ENCODE measurements at regions not wholly inside any gene's neighbourhood (a gene's known extent, or its start where the extent isn't known, plus 50 kb on each side); places are given as distances from the start of the nearest gene placed in this dataset.

GRCh38 chr6:22019857-22020256 lies 277.0 kb downstream of the PRL start:
- TF ChIP-seq ZFP3 (CRISPR knock-in tag; IDR thresholded peaks at IDR 0.05) = no peak
- no peak for TF ChIP-seq TCF4 (CRISPR knock-in tag; IDR thresholded peaks at IDR 0.05; ENCODE audit: borderline replicate concordance)
- TF ChIP-seq CREB5 (CRISPR knock-in tag; IDR thresholded peaks at IDR 0.05; ENCODE audit: low read depth) = no peak
- no peak for TF ChIP-seq CSRNP3 (CRISPR knock-in tag; IDR thresholded peaks at IDR 0.05)
- TF ChIP-seq ARNTL (CRISPR knock-in tag; IDR thresholded peaks at IDR 0.05; ENCODE audit: borderline replicate concordance, low read depth) = no peak
- no peak for TF ChIP-seq PATZ1 (CRISPR knock-in tag; IDR thresholded peaks at IDR 0.05; ENCODE audit: borderline replicate concordance)
- no peak for TF ChIP-seq ISL1 (CRISPR knock-in tag; IDR thresholded peaks at IDR 0.05)
- TF ChIP-seq POU6F1 (CRISPR knock-in tag; IDR thresholded peaks at IDR 0.05; ENCODE audit: borderline replicate concordance, low read depth) = no peak
- no peak for TF ChIP-seq ZNF8 (CRISPR knock-in tag; IDR thresholded peaks at IDR 0.05)
- TF ChIP-seq RARB (CRISPR knock-in tag; IDR thresholded peaks at IDR 0.05) = no peak
- TF ChIP-seq ZNF565 (CRISPR knock-in tag; conservative IDR thresholded peaks at IDR 0.05; ENCODE audit: low read depth) = no peak
- TF ChIP-seq CSDC2 (CRISPR knock-in tag; IDR thresholded peaks at IDR 0.05) = no peak
- TF ChIP-seq SNAI2 (CRISPR knock-in tag; IDR thresholded peaks at IDR 0.05) = no peak
- TF ChIP-seq PPARA (CRISPR knock-in tag; IDR thresholded peaks at IDR 0.05; ENCODE audit: borderline replicate concordance) = no peak
- ATAC-seq = no peak

- no peak for ATAC-seq
- TF ChIP-seq ESRRG (CRISPR knock-in tag; IDR thresholded peaks at IDR 0.05) (no peak), ZFP30 (CRISPR knock-in tag; IDR thresholded peaks at IDR 0.05) (no peak), CREB5 (CRISPR knock-in tag; IDR thresholded peaks at IDR 0.05; ENCODE audit: low read depth) (no peak), TCF4 (CRISPR knock-in tag; IDR thresholded peaks at IDR 0.05; ENCODE audit: borderline replicate concordance) (no peak), ZNF8 (CRISPR knock-in tag; IDR thresholded peaks at IDR 0.05) (no peak)
Measured at GRCh38 chr6:22020299-22021003, 276.4 kb downstream of the PRL start.

GRCh38 chr6:22021966-22022365 lies 274.9 kb downstream of the PRL start:
- TF ChIP-seq CSRNP3 (CRISPR knock-in tag; IDR thresholded peaks at IDR 0.05) (no peak), RARB (CRISPR knock-in tag; IDR thresholded peaks at IDR 0.05) (no peak), TSHZ2 (CRISPR knock-in tag; IDR thresholded peaks at IDR 0.05) (no peak)
- no peak for ATAC-seq
